Endothelial cell (in vitro differentiated cells): ENCODE measurements at regions not wholly inside any gene's neighbourhood (a gene's known extent, or its start where the extent isn't known, plus 50 kb on each side); places are given as distances from the start of the nearest gene placed in this dataset.

Experiments
- DNase-seq: peaks from one replicate; pipeline ENCODE4 v3.0.0; 2021; ENCODE audit warnings: low spot score
- H3K27ac Mint-ChIP-seq: one replicate; pipeline ENCODE4 v1.8.0; 2021; ENCODE audit warnings: mixed read lengths, inconsistent platforms; ENCODE audit not compliant: unreplicated experiment
- H3K27me3 Mint-ChIP-seq: one replicate; pipeline ENCODE4 v1.8.0; 2021; ENCODE audit warnings: mild to moderate bottlenecking, moderate library complexity, mixed read lengths, inconsistent platforms; ENCODE audit not compliant: unreplicated experiment
- H3K36me3 Mint-ChIP-seq: one replicate; pipeline ENCODE4 v1.8.0; 2021; ENCODE audit warnings: mild to moderate bottlenecking, low read depth, mixed read lengths, inconsistent platforms; ENCODE audit not compliant: unreplicated experiment
- H3K4me1 Mint-ChIP-seq: one replicate; pipeline ENCODE4 v1.8.0; 2021; ENCODE audit warnings: mild to moderate bottlenecking, mixed read lengths, inconsistent platforms; ENCODE audit not compliant: unreplicated experiment
- H3K4me3 Mint-ChIP-seq: one replicate; pipeline ENCODE4 v1.8.0; 2021; ENCODE audit warnings: mild to moderate bottlenecking, mixed read lengths, inconsistent platforms; ENCODE audit not compliant: unreplicated experiment
- H3K9me3 Mint-ChIP-seq: one replicate; pipeline ENCODE4 v1.8.0; 2021; ENCODE audit warnings: mixed read lengths, inconsistent platforms; ENCODE audit not compliant: unreplicated experiment
- CTCF ChIP-seq: fragments of 200-600 bp; sonication (generic); IDR thresholded peaks from one replicate; pipeline ENCODE4 v1.5.0; 2021; ENCODE audit warnings: antibody characterized with exemption; ENCODE audit not compliant: unreplicated experiment

- TF ChIP-seq CTCF, result no peak
- Mint-ChIP-seq H3K27me3 (peaks cover 2% of the 10 kb centered on the region), H3K4me3 (no peak overlapping the region), H3K27ac (no peak overlapping the region), H3K4me1 (no peaks in the 10 kb centered on the region), H3K36me3 (no peaks in the 10 kb centered on the region), H3K9me3 (no peaks in the 10 kb centered on the region)
- DNase-seq, result no peak
These were observed 289.6 kb upstream of the SGCD start for GRCh38 chr5:156037151-156037909.

- no peak overlapping the region for H3K4me3 Mint-ChIP-seq
- no peak for TF ChIP-seq CTCF
- no peak overlapping the region for H3K27ac Mint-ChIP-seq
- no peak for DNase-seq
- no peaks in the 10 kb centered on the region for H3K36me3 Mint-ChIP-seq
- peaks cover 2% of the 10 kb centered on the region for H3K27me3 Mint-ChIP-seq
- H3K9me3 Mint-ChIP-seq, result no peaks in the 10 kb centered on the region
- no peaks in the 10 kb centered on the region for H3K4me1 Mint-ChIP-seq
These were observed 284.2 kb upstream of the SGCD start for GRCh38 chr5:156042726-156043125.

- no peak for DNase-seq
- Mint-ChIP-seq H3K27me3 (peaks cover 2% of the 10 kb centered on the region), H3K9me3 (no peaks in the 10 kb centered on the region), H3K36me3 (no peaks in the 10 kb centered on the region), H3K27ac (no peak overlapping the region), H3K4me1 (no peaks in the 10 kb centered on the region), H3K4me3 (no peak overlapping the region)
- no peak for TF ChIP-seq CTCF
These were observed 283.6 kb upstream of the SGCD start for GRCh38 chr5:156043351-156043750.

DNA sequence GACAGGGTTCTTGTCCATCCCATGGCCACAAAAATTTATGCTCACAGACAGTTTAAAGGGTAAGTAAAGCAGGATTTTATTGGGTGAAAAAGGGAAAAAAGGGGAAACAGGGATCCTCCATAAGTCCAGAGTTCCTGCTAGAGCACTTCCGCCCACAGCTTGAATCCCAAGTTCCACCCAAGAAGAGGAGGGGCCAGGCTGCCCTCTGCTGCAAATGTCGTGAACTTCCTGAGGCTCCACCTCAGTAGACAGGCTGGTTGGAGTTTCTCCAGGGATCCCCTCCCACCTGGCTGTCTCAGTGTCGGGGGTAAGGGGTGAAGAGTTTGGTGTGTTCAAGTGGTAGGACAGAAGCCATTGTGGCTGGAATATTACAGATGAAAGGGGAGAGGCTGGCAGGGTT, 275.0 kb upstream of the SGCD start:
- no peak for TF ChIP-seq CTCF

GRCh38 chr5:156052656-156053055, 274.3 kb upstream of the SGCD start:
- TF ChIP-seq CTCF, result no peak
- H3K4me3 Mint-ChIP-seq, result no peak overlapping the region
- no peak for DNase-seq
- H3K27ac Mint-ChIP-seq, result no peak overlapping the region
- H3K4me1 Mint-ChIP-seq, result no peaks in the 10 kb centered on the region
- no peaks in the 10 kb centered on the region for H3K9me3 Mint-ChIP-seq
- H3K27me3 Mint-ChIP-seq, result no peaks in the 10 kb centered on the region
- H3K36me3 Mint-ChIP-seq, result no peaks in the 10 kb centered on the region

More for the DNA sequence above, 275.0 kb upstream of the SGCD start:
- no peaks in the 10 kb centered on the region for H3K36me3 Mint-ChIP-seq
- H3K4me3 Mint-ChIP-seq, result no peak overlapping the region
- no peak overlapping the region for H3K27ac Mint-ChIP-seq
- no peaks in the 10 kb centered on the region for H3K9me3 Mint-ChIP-seq
- no peaks in the 10 kb centered on the region for H3K4me1 Mint-ChIP-seq
- no peak for DNase-seq
- no peaks in the 10 kb centered on the region for H3K27me3 Mint-ChIP-seq
